HepG2 (cell line): ENCODE measurements at regions not wholly inside any gene's neighbourhood (a gene's known extent, or its start where the extent isn't known, plus 50 kb on each side); places are given as distances from the start of the nearest gene placed in this dataset.

ENCODE experiments used
- CHD2 ChIP-seq: IDR thresholded peaks from 2 replicates; pipeline ENCODE4 v1.6.1; 2011; ENCODE audit warnings: low read depth, low read length, improper control_type of control experiment
- JUND ChIP-seq: sonication (generic); formaldehyde crosslinking; IDR thresholded peaks from 2 replicates; pipeline ENCODE4 v1.8.0; 2022; ENCODE audit warnings: mild to moderate bottlenecking, missing genetic modification reagents
- LBX2 ChIP-seq: sonication (generic); formaldehyde crosslinking; IDR thresholded peaks from 2 replicates; pipeline ENCODE4 v1.5.0; 2020; ENCODE audit warnings: missing genetic modification reagents, mild to moderate bottlenecking, borderline replicate concordance
- ZFP1 ChIP-seq: IDR thresholded peaks from 2 replicates; pipeline ENCODE4 v1.6.1; 2016
- ZNF414 ChIP-seq: sonication (generic); formaldehyde crosslinking; IDR thresholded peaks from 2 replicates; pipeline ENCODE4 v1.5.0; 2020; ENCODE audit warnings: missing genetic modification reagents
- ZNF460 ChIP-seq: sonication (generic); formaldehyde crosslinking; IDR thresholded peaks from 2 replicates; pipeline ENCODE4 v1.5.1; 2020; ENCODE audit warnings: missing genetic modification reagents, mild to moderate bottlenecking, borderline replicate concordance
- ZNF513 ChIP-seq: sonication (generic); formaldehyde crosslinking; conservative IDR thresholded peaks from 2 replicates; pipeline ENCODE4 v1.5.0; 2020; ENCODE audit warnings: missing genetic modification reagents
- ZNF839 ChIP-seq: sonication (generic); formaldehyde crosslinking; IDR thresholded peaks from 2 replicates; pipeline ENCODE4 v1.4.0; 2020; ENCODE audit warnings: missing genetic modification reagents, mild to moderate bottlenecking, borderline replicate concordance
- TF ChIP-seq, protein P1 (sequence below): sonication (generic); formaldehyde crosslinking; IDR thresholded peaks from 2 replicates; pipeline ENCODE4 v1.5.1; 2020; ENCODE audit warnings: missing genetic modification reagents, mild to moderate bottlenecking, borderline replicate concordance
- TF ChIP-seq, protein P2 (sequence below): sonication (generic); formaldehyde crosslinking; IDR thresholded peaks from 2 replicates; pipeline ENCODE4 v1.8.0; 2022; ENCODE audit warnings: mild to moderate bottlenecking, missing genetic modification reagents, moderate library complexity
- TF ChIP-seq, protein P3 (sequence below): IDR thresholded peaks from 2 replicates; pipeline ENCODE4 v1.6.1; 2016; ENCODE audit warnings: mild to moderate bottlenecking

- TF ChIP-seq, protein P1, sequence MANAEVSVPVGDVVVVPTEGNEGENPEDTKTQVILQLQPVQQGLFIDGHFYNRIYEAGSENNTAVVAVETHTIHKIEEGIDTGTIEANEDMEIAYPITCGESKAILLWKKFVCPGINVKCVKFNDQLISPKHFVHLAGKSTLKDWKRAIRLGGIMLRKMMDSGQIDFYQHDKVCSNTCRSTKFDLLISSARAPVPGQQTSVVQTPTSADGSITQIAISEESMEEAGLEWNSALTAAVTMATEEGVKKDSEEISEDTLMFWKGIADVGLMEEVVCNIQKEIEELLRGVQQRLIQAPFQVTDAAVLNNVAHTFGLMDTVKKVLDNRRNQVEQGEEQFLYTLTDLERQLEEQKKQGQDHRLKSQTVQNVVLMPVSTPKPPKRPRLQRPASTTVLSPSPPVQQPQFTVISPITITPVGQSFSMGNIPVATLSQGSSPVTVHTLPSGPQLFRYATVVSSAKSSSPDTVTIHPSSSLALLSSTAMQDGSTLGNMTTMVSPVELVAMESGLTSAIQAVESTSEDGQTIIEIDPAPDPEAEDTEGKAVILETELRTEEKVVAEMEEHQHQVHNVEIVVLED (CRISPR knock-in tag), result no peak
- no peak for TF ChIP-seq ZNF839 (CRISPR knock-in tag)
- TF ChIP-seq ZNF513, result no peak
- no peak for TF ChIP-seq ZFP1 (CRISPR knock-in tag)
- no peak for TF ChIP-seq CHD2
- TF ChIP-seq ZNF460 (CRISPR knock-in tag), result no peak
- TF ChIP-seq, protein P2, sequence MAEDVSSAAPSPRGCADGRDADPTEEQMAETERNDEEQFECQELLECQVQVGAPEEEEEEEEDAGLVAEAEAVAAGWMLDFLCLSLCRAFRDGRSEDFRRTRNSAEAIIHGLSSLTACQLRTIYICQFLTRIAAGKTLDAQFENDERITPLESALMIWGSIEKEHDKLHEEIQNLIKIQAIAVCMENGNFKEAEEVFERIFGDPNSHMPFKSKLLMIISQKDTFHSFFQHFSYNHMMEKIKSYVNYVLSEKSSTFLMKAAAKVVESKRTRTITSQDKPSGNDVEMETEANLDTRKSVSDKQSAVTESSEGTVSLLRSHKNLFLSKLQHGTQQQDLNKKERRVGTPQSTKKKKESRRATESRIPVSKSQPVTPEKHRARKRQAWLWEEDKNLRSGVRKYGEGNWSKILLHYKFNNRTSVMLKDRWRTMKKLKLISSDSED, result no peak
- TF ChIP-seq JUND (CRISPR knock-in tag), result no peak
- TF ChIP-seq ZNF414 (CRISPR knock-in tag), result no peak
- no peak for TF ChIP-seq LBX2
- TF ChIP-seq, protein P3, sequence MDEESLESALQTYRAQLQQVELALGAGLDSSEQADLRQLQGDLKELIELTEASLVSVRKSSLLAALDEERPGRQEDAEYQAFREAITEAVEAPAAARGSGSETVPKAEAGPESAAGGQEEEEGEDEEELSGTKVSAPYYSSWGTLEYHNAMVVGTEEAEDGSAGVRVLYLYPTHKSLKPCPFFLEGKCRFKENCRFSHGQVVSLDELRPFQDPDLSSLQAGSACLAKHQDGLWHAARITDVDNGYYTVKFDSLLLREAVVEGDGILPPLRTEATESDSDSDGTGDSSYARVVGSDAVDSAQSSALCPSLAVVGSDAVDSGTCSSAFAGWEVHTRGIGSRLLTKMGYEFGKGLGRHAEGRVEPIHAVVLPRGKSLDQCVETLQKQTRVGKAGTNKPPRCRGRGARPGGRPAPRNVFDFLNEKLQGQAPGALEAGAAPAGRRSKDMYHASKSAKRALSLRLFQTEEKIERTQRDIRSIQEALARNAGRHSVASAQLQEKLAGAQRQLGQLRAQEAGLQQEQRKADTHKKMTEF, result no peak
- TF ChIP-seq, all 625 proteins: peak for 0
Observed at GRCh38 chr10:117662126-117662525, 119.6 kb downstream of the EMX2 start (continued).
